Gastroesophageal sphincter (tissue), 3 donors: ENCODE measurements at regions not wholly inside any gene's neighbourhood (a gene's known extent, or its start where the extent isn't known, plus 50 kb on each side); places are given as distances from the start of the nearest gene placed in this dataset.

Source experiments
- EP300 ChIP-seq: sonication (generic); formaldehyde crosslinking; IDR thresholded peaks from one replicate; pipeline ENCODE4 v1.6.1; 2017; ENCODE audit warnings: antibody characterized with exemption, mild to moderate bottlenecking
- POLR2A ChIP-seq, 2 donors: fragments of 450-650 bp; IDR thresholded peaks; one replicate each; pipeline ENCODE4 v1.6.1; 2017; ENCODE audit warnings: antibody characterized with exemption in 2 of 2, mild to moderate bottlenecking in 2 of 2, moderate library complexity in 1 of 2
- POLR2AphosphoS5 ChIP-seq: sonication (generic); formaldehyde crosslinking; IDR thresholded peaks from one replicate; pipeline ENCODE4 v1.6.1; 2017; ENCODE audit warnings: antibody characterized with exemption
- TF ChIP-seq, protein P1 (sequence below), 4 experiments: fragments of 200-600 bp in 2 of 4; fragments of 450-650 bp in 2 of 4; sonication (generic) in 1 of 4; IDR thresholded peaks; one replicate each; pipeline ENCODE4 v1.5.1; 2017 to 2019; ENCODE audit warnings: antibody characterized with exemption in 4 of 4, mild to moderate bottlenecking in 2 of 4, moderate library complexity in 2 of 4

DNA sequence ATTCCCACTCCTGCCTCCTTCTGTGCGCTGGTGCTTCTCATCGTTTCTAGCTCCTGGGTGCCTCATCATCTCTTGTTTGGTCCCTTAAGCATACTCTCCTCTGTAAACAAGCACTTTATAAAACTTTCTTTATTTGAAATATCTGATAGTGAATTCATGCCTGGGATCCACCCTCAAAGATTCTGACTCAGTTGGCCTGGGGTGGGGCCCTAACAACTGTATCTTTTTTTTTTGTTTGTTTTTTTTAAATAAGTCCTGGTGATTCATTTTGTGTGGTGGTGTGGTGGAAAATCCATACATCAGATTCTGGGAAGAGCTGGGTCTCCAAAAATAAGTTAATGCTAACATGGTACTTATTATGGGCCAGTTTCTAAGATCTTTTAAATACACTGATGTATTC lies 678.3 kb downstream of the TOX3 start:
- TF ChIP-seq, protein P1, sequence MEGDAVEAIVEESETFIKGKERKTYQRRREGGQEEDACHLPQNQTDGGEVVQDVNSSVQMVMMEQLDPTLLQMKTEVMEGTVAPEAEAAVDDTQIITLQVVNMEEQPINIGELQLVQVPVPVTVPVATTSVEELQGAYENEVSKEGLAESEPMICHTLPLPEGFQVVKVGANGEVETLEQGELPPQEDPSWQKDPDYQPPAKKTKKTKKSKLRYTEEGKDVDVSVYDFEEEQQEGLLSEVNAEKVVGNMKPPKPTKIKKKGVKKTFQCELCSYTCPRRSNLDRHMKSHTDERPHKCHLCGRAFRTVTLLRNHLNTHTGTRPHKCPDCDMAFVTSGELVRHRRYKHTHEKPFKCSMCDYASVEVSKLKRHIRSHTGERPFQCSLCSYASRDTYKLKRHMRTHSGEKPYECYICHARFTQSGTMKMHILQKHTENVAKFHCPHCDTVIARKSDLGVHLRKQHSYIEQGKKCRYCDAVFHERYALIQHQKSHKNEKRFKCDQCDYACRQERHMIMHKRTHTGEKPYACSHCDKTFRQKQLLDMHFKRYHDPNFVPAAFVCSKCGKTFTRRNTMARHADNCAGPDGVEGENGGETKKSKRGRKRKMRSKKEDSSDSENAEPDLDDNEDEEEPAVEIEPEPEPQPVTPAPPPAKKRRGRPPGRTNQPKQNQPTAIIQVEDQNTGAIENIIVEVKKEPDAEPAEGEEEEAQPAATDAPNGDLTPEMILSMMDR (IDR thresholded peaks at IDR 0.05): no peak
- TF ChIP-seq POLR2AphosphoS5 (no peak), EP300 (no peak), POLR2A (IDR thresholded peaks at IDR 0.05) (no peak)
